Natural killer cell (primary cell): ENCODE measurements at regions not wholly inside any gene's neighbourhood (a gene's known extent, or its start where the extent isn't known, plus 50 kb on each side); places are given as distances from the start of the nearest gene placed in this dataset.

ENCODE experiments used
- ATAC-seq, 3 donors: fragments of 150-1000 bp in 2 of 3; fragments of 200-7000 bp in 1 of 3; cut with Tn5 transposase; 1 replicate in 1 of 3; 2 replicates in 2 of 3; pipeline ENCODE4 v1.10.0; 2021; ENCODE audit warnings: mild to moderate bottlenecking in 2 of 3, moderate library complexity in 2 of 3
- DNase-seq, 2 donors: peaks; one replicate each; pipeline versions ENCODE4 v3.0.0 to v3.0.0-alpha.2; 2013 to 2021; ENCODE audit warnings: mixed read lengths in 1 of 2
- H3K27ac ChIP-seq: one replicate; pipeline ENCODE4 v1.5.1; 2013; ENCODE audit warnings: mild to moderate bottlenecking, low read length
- H3K27me3 ChIP-seq: one replicate; pipeline ENCODE4 v1.6.1; 2013; ENCODE audit warnings: low read length; ENCODE audit not compliant: control insufficient read depth, insufficient read depth
- H3K36me3 ChIP-seq: one replicate; pipeline ENCODE4 v1.6.1; 2013; ENCODE audit warnings: low read length; ENCODE audit not compliant: control insufficient read depth, insufficient read depth
- H3K4me1 ChIP-seq: one replicate; pipeline ENCODE4 v1.6.1; 2013; ENCODE audit warnings: low read length; ENCODE audit not compliant: control insufficient read depth, insufficient read depth
- H3K4me3 ChIP-seq: one replicate; pipeline ENCODE4 v1.5.1; 2013; ENCODE audit warnings: low read length
- H3K9me3 ChIP-seq: one replicate; pipeline ENCODE4 v1.6.1; 2013; ENCODE audit warnings: low read length; ENCODE audit not compliant: control insufficient read depth, insufficient read depth
- H3K27ac Mint-ChIP-seq, 2 donors: one replicate each; pipeline ENCODE4 v1.8.0; 2022; ENCODE audit warnings: mild to moderate bottlenecking in 2 of 2, mixed read lengths in 2 of 2, moderate library complexity in 1 of 2
- H3K27me3 Mint-ChIP-seq, 2 donors: one replicate each; pipeline ENCODE4 v1.8.0; 2022; ENCODE audit warnings: low read depth in 2 of 2, mixed read lengths in 2 of 2
- H3K36me3 Mint-ChIP-seq: one replicate; pipeline ENCODE4 v1.8.0; 2022; ENCODE audit warnings: mixed read lengths
- H3K4me1 Mint-ChIP-seq, 2 donors: one replicate each; pipeline ENCODE4 v1.8.0; 2022; ENCODE audit warnings: mixed read lengths in 2 of 2
- H3K4me3 Mint-ChIP-seq: one replicate; pipeline ENCODE4 v1.8.0; 2022; ENCODE audit warnings: mild to moderate bottlenecking, moderate library complexity, mixed read lengths
- H3K9me3 Mint-ChIP-seq, 2 donors: one replicate each; pipeline ENCODE4 v1.8.0; 2022; ENCODE audit warnings: mixed read lengths in 2 of 2
- CTCF ChIP-seq: fragments of 200-600 bp; IDR thresholded peaks from one replicate; pipeline ENCODE4 v1.8.0; 2022; ENCODE audit warnings: antibody characterized with exemption
- WGBS: methylation state at CpG from one replicate; pipeline ENCODE4 v1.1.7; 2013; ENCODE audit warnings: missing lambda C conversion rate; ENCODE audit not compliant: insufficient coverage; 5-methylcytosine and 5-hydroxymethylcytosine counted together
- intact Hi-C: fragments of 100-400 bp; cut with micrococcal nuclease; formaldehyde crosslinking; loops from one replicate; pipeline ENCODE4 v1.14.2; 2022

GRCh38 chr15:31499236-31499952, 172.8 kb downstream of the KLF13 start:
- DNase-seq (no peak), ATAC-seq (no peak)
- no peak overlapping the region for H3K4me3 Mint-ChIP-seq
- Histone ChIP-seq H3K4me1 (no peaks in the 10 kb centered on the region), H3K4me3 (no peak overlapping the region), H3K9me3 (no peaks in the 10 kb centered on the region), H3K27me3 (no peaks in the 10 kb centered on the region), H3K27ac (no peak overlapping the region), H3K36me3 (no peaks in the 10 kb centered on the region)
- H3K36me3 Mint-ChIP-seq, result no peaks in the 10 kb centered on the region
- intact Hi-C loops, result no loop called here
- no peak overlapping the region for H3K27ac Mint-ChIP-seq
- no peak for TF ChIP-seq CTCF
- 86% methylated on average over 13 of the region's 13 CpGs for whole genome bisulfite sequencing
- H3K27me3 Mint-ChIP-seq, result peaks cover 0 to 12% of the 10 kb centered on the region in 2 donors
- H3K9me3 Mint-ChIP-seq, result no peaks in the 10 kb centered on the region
- H3K4me1 Mint-ChIP-seq, result peaks cover 0 to 4% of the 10 kb centered on the region in 2 donors

- DNase-seq, result no peak
- Mint-ChIP-seq H3K27ac (no peak overlapping the region), H3K9me3 (no peaks in the 10 kb centered on the region), H3K27me3 (peaks cover 0 to 14% of the 10 kb centered on the region in 2 donors), H3K4me1 (peaks cover 0 to 4% of the 10 kb centered on the region in 2 donors), H3K36me3 (no peaks in the 10 kb centered on the region), H3K4me3 (no peak overlapping the region)
- H3K27me3 ChIP-seq, result no peaks in the 10 kb centered on the region
- H3K9me3 ChIP-seq, result no peaks in the 10 kb centered on the region
- H3K36me3 ChIP-seq, result no peaks in the 10 kb centered on the region
- TF ChIP-seq CTCF, result no peak
- intact Hi-C loops, result no loop called here
- H3K27ac ChIP-seq, result no peak overlapping the region
- ATAC-seq, result no peak
- no peak overlapping the region for H3K4me3 ChIP-seq
- 82% methylated on average over 23 of the region's 23 CpGs for WGBS
- no peaks in the 10 kb centered on the region for H3K4me1 ChIP-seq
These were observed 173.5 kb downstream of the KLF13 start for GRCh38 chr15:31499953-31500765.

GRCh38 chr15:31500766-31501449, 174.3 kb downstream of the KLF13 start:
- Histone ChIP-seq H3K4me1 (no peaks in the 10 kb centered on the region), H3K36me3 (no peaks in the 10 kb centered on the region), H3K4me3 (no peak overlapping the region), H3K27me3 (no peaks in the 10 kb centered on the region), H3K9me3 (no peaks in the 10 kb centered on the region), H3K27ac (no peak overlapping the region)
- DNase-seq (no peak), ATAC-seq (no peak)
- Mint-ChIP-seq H3K27me3 (peaks cover 0 to 19% of the 10 kb centered on the region in 2 donors), H3K27ac (no peak overlapping the region), H3K4me1 (peaks cover 0 to 4% of the 10 kb centered on the region in 2 donors), H3K9me3 (no peaks in the 10 kb centered on the region), H3K4me3 (no peak overlapping the region), H3K36me3 (no peaks in the 10 kb centered on the region)
- intact Hi-C loops, result no loop called here
- no peak for TF ChIP-seq CTCF
- whole genome bisulfite sequencing, result 70% methylated on average over 2 of the region's 3 CpGs
